ENCODE measurements at regions not wholly inside any gene's neighbourhood (a gene's known extent, or its start where the extent isn't known, plus 50 kb on each side); places are given as distances from the start of the nearest gene placed in this dataset.

DNA sequence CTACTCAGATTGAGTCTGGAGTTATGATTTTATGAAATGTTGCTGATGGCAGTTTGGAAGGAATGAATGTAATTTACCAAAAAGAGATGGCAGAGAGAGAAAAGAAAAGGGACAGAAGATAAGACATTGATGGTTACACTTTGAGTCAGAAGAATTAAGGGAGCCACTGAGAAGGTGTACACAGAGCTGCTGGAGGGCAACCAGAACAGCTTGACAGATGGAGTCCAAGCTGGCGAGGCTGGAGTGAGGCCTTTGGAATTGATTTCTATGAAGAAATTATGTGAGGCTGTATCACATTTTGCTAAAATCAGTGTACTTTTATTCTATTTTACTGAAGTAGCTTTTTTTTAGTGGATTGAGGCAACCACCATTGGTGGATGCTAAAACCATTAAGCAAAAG lies 740.5 kb downstream of the REEP3 start:
- TF ChIP-seq CTCF (conservative IDR thresholded peaks at IDR 0.05; ENCODE audit: low read depth, low read length) (no peak), EZH2 (IDR thresholded peaks at IDR 0.05; ENCODE audit: borderline replicate concordance, low read depth, low read length, poor library complexity, severe bottlenecking) (no peak)

Measured in A673 (cell line).